ENCODE measurements at regions not wholly inside any gene's neighbourhood (a gene's known extent, or its start where the extent isn't known, plus 50 kb on each side); places are given as distances from the start of the nearest gene placed in this dataset.

- Mint-ChIP-seq H3K36me3 (ENCODE audit: low read depth) (no peaks in the 10 kb centered on the region), H3K27ac (no peak overlapping the region), H3K9me3 (no peaks in the 10 kb centered on the region), H3K27me3 (ENCODE audit: low read depth, poor library complexity) (no peaks in the 10 kb centered on the region), H3K4me3 (no peak overlapping the region), H3K4me1 (peaks cover 4% of the 10 kb centered on the region)
- TF ChIP-seq CTCF (IDR thresholded peaks at IDR 0.05), result no peak
- no peak for DNase-seq
Observed at GRCh38 chr1:218698141-218698540, 353.0 kb downstream of the TGFB2 start.

DNA sequence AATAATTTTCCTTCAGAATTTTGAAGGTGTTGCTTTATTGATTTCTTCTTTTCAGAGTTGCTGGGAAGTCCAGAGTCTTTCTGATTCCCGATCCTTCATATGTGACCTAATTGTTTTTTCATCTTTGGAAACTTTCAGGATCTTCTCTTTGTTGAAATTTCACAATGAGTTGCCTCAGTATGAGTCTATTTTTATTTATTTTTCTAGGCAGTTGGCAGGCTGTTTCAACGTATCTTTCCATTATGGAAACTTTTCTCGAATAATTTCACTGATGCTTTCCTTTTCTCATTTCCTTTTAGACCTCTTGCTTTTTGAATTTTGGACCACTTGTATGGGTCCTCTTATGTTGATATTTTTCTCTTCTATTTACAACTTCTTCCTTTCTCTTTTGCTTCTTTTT is 354.3 kb downstream of the TGFB2 start:
- no peak for TF ChIP-seq CTCF (IDR thresholded peaks at IDR 0.05)
- Mint-ChIP-seq H3K27me3 (ENCODE audit: low read depth, poor library complexity) (no peaks in the 10 kb centered on the region), H3K4me1 (peaks cover 4% of the 10 kb centered on the region), H3K4me3 (no peak overlapping the region), H3K27ac (no peak overlapping the region), H3K9me3 (no peaks in the 10 kb centered on the region), H3K36me3 (ENCODE audit: low read depth) (no peaks in the 10 kb centered on the region)
- no peak for DNase-seq

DNA sequence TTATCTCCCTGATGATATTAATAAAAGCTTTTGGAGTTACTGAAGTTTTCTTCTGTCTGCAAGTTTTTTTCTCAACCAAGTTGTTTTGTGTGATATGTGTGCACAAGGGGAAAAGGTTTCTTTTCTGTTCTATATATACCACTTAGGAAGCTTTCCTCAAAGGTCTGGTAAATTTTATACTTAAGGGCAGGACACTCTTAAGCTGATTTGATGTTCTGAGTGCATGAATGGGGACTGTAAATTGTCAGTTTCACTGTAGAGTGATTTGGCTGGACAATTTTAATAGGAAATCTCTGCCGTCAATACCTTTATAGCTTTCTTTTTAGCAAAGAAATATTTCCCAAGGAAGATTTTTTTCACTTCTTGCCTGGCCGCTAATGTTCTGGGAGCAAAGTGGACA is 354.7 kb downstream of the TGFB2 start:
- DNase-seq, result no peak
- Mint-ChIP-seq H3K4me1 (peaks cover 4% of the 10 kb centered on the region), H3K9me3 (no peaks in the 10 kb centered on the region), H3K27me3 (ENCODE audit: low read depth, poor library complexity) (no peaks in the 10 kb centered on the region), H3K27ac (no peak overlapping the region), H3K36me3 (ENCODE audit: low read depth) (no peaks in the 10 kb centered on the region), H3K4me3 (no peak overlapping the region)
- no peak for TF ChIP-seq CTCF (IDR thresholded peaks at IDR 0.05)

DNA sequence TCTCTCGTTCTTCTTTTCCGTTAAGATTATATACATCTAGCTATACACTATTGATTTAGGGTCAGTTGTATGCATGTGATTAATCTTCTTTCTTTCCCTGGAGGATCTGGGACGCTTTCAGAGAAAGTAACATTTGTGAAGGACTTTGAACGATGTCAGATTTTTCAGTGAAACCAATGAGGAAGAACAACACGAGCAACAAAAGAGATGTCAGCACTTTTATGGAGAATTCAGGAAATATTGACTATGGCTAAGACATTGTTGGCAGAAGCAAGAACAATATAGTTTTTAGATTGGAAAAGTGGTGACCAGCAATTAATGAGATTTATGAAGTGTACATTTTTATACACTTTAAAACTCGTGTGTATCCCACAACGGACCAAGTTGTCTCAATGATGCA is 355.5 kb downstream of the TGFB2 start:
- no peaks in the 10 kb centered on the region for H3K9me3 Mint-ChIP-seq
- no peak overlapping the region for H3K27ac Mint-ChIP-seq
- peaks cover 4% of the 10 kb centered on the region for H3K4me1 Mint-ChIP-seq
- DNase-seq, result no peak
- H3K27me3 Mint-ChIP-seq (ENCODE audit: low read depth, poor library complexity), result no peaks in the 10 kb centered on the region
- TF ChIP-seq CTCF (IDR thresholded peaks at IDR 0.05), result no peak
- no peaks in the 10 kb centered on the region for H3K36me3 Mint-ChIP-seq (ENCODE audit: low read depth)
- no peak overlapping the region for H3K4me3 Mint-ChIP-seq

DNA sequence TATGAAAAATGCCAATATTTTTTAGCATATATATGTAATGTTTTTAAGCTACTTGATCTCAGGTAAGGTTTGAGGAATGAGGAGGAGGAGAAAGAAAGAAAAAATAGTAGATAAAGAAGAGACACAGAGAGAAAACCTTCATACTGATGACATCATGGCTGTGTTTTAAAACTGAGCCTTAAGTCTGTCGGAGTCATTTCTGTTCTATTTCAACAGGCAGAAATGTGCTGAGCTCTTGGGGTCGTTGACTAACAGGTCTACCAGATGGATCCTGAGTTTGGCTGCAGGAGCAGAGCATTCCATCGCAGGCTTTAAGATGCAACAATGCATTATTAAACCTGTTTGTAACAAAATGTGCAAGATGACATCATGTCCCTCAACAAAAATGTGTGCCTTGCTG is 356.0 kb downstream of the TGFB2 start:
- no peak for DNase-seq
- no peak overlapping the region for H3K27ac Mint-ChIP-seq
- no peaks in the 10 kb centered on the region for H3K27me3 Mint-ChIP-seq (ENCODE audit: low read depth, poor library complexity)
- peaks cover 7% of the 10 kb centered on the region for H3K4me1 Mint-ChIP-seq
- H3K36me3 Mint-ChIP-seq (ENCODE audit: low read depth), result no peaks in the 10 kb centered on the region
- no peak overlapping the region for H3K4me3 Mint-ChIP-seq
- no peak for TF ChIP-seq CTCF (IDR thresholded peaks at IDR 0.05)
- H3K9me3 Mint-ChIP-seq, result no peaks in the 10 kb centered on the region

- no peak for DNase-seq
- no peak overlapping the region for H3K27ac Mint-ChIP-seq
- no peaks in the 10 kb centered on the region for H3K9me3 Mint-ChIP-seq
- TF ChIP-seq CTCF (IDR thresholded peaks at IDR 0.05), result no peak
- no peaks in the 10 kb centered on the region for H3K27me3 Mint-ChIP-seq (ENCODE audit: low read depth, poor library complexity)
- peaks cover 9% of the 10 kb centered on the region for H3K4me1 Mint-ChIP-seq
- no peaks in the 10 kb centered on the region for H3K36me3 Mint-ChIP-seq (ENCODE audit: low read depth)
- no peak overlapping the region for H3K4me3 Mint-ChIP-seq
Observed at GRCh38 chr1:218702775-218703174, 357.6 kb downstream of the TGFB2 start.
